ENCODE measurements at regions not wholly inside any gene's neighbourhood (a gene's known extent, or its start where the extent isn't known, plus 50 kb on each side); places are given as distances from the start of the nearest gene placed in this dataset.

DNA sequence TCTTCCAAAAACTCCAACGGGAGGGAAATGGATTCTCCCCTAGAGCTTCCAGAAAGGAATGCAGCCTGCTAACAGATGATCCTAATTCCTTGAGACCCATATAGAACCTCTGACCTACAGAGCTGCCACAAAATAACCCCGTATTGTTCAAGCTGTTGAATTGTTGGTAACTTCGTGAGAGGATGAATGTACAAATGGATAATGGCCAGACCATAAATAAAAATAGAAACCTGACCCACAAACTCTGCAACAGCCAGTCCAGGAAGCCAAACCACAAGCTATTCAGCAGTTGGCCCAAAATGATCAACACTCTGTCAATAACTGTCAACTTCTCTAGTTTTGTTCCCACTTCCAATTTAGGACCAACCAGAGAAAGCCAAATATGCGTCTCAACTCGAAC is 414.0 kb upstream of the ZNF717 start:
- TF ChIP-seq POLR2A (IDR thresholded peaks at IDR 0.05; ENCODE audit: low read length) (no peak), GATA1 (IDR thresholded peaks at IDR 0.05; ENCODE audit: low read depth, low read length) (no peak)

Data from erythroblast (primary cell).